ENCODE measurements at regions not wholly inside any gene's neighbourhood (a gene's known extent, or its start where the extent isn't known, plus 50 kb on each side); places are given as distances from the start of the nearest gene placed in this dataset.

GRCh38 chr20:40757087-40757486, 68.1 kb upstream of the MAFB start:
- Histone ChIP-seq H3K36me3 (replicated peaks; ENCODE audit: insufficient read depth, low read depth) (no peaks in the 10 kb centered on the region), H3K9me2 (replicated peaks; ENCODE audit: insufficient read depth) (no peaks in the 10 kb centered on the region), H2AFZ (no peak overlapping the region), H3K4me1 (ENCODE audit: insufficient read depth) (no peaks in the 10 kb centered on the region), H3K4me3 (no peak overlapping the region), H3K27ac (no peak overlapping the region), H3K27me3 (no peaks in the 10 kb centered on the region), H3K9me3 (ENCODE audit: low read depth) (no peaks in the 10 kb centered on the region), H3K4me2 (no peak overlapping the region), H4K20me1 (ENCODE audit: insufficient read depth, poor library complexity, severe bottlenecking) (no peaks in the 10 kb centered on the region), H3K79me2 (no peaks in the 10 kb centered on the region)
- TF ChIP-seq CTCF (IDR thresholded peaks at IDR 0.05; ENCODE audit: poor library complexity) = no peak
- no peak for DNase-seq (ENCODE audit: low spot score)

GRCh38 chr20:40758790-40759189, 69.8 kb upstream of the MAFB start:
- H3K4me1 ChIP-seq (ENCODE audit: insufficient read depth) = no peaks in the 10 kb centered on the region
- H3K27ac ChIP-seq = no peak overlapping the region
- WGBS (ENCODE audit: low lambda C conversion rate, missing lambda C conversion rate) = 68% methylated on average over 2 of the region's 2 CpGs
- no peaks in the 10 kb centered on the region for H3K27me3 ChIP-seq
- no peaks in the 10 kb centered on the region for H3K36me3 ChIP-seq (replicated peaks; ENCODE audit: insufficient read depth, low read depth)
- no peaks in the 10 kb centered on the region for H3K79me2 ChIP-seq
- H3K9me3 ChIP-seq (ENCODE audit: low read depth) = no peaks in the 10 kb centered on the region
- H3K9me2 ChIP-seq (replicated peaks; ENCODE audit: insufficient read depth) = no peaks in the 10 kb centered on the region
- TF ChIP-seq CTCF (IDR thresholded peaks at IDR 0.05; ENCODE audit: poor library complexity) = no peak
- no peaks in the 10 kb centered on the region for H4K20me1 ChIP-seq (ENCODE audit: insufficient read depth, poor library complexity, severe bottlenecking)
- H3K4me2 ChIP-seq = no peak overlapping the region
- no peak overlapping the region for H3K4me3 ChIP-seq
- no peak for DNase-seq (ENCODE audit: low spot score)
- no peak overlapping the region for H2AFZ ChIP-seq

GRCh38 chr20:40760399-40760798, 71.4 kb upstream of the MAFB start:
- Histone ChIP-seq H3K4me1 (ENCODE audit: insufficient read depth) (no peaks in the 10 kb centered on the region), H3K27me3 (no peaks in the 10 kb centered on the region), H2AFZ (no peak overlapping the region), H3K79me2 (no peaks in the 10 kb centered on the region), H4K20me1 (ENCODE audit: insufficient read depth, poor library complexity, severe bottlenecking) (no peaks in the 10 kb centered on the region), H3K36me3 (replicated peaks; ENCODE audit: insufficient read depth, low read depth) (no peaks in the 10 kb centered on the region), H3K9me2 (replicated peaks; ENCODE audit: insufficient read depth) (no peaks in the 10 kb centered on the region), H3K4me2 (no peak overlapping the region), H3K4me3 (no peak overlapping the region), H3K27ac (no peak overlapping the region), H3K9me3 (ENCODE audit: low read depth) (no peaks in the 10 kb centered on the region)
- no peak for TF ChIP-seq EZH2phosphoT487 (IDR thresholded peaks at IDR 0.05; ENCODE audit: low read depth, severe bottlenecking, unreplicated experiment)
- no peak for TF ChIP-seq EZH2 (IDR thresholded peaks at IDR 0.05; ENCODE audit: borderline replicate concordance)
- TF ChIP-seq CTCF (IDR thresholded peaks at IDR 0.05; ENCODE audit: poor library complexity) = no peak
- no peak for DNase-seq (ENCODE audit: low spot score)
- WGBS (ENCODE audit: low lambda C conversion rate, missing lambda C conversion rate) = 76% methylated on average over 3 of the region's 3 CpGs

- DNase-seq (ENCODE audit: low spot score) = peak; percentile 26
- WGBS (ENCODE audit: low lambda C conversion rate, missing lambda C conversion rate) = 84% methylated on average over 10 of the region's 10 CpGs
Observed at GRCh38 chr20:40763646-40764295, 74.7 kb upstream of the MAFB start.

More at GRCh38 chr20:40763646-40764295, 74.7 kb upstream of the MAFB start:
- no peak for TF ChIP-seq EZH2phosphoT487 (IDR thresholded peaks at IDR 0.05; ENCODE audit: low read depth, severe bottlenecking, unreplicated experiment)
- TF ChIP-seq CTCF (IDR thresholded peaks at IDR 0.05; ENCODE audit: poor library complexity) = no peak
- TF ChIP-seq EZH2 (IDR thresholded peaks at IDR 0.05; ENCODE audit: borderline replicate concordance) = no peak
- Histone ChIP-seq H3K27me3 (no peaks in the 10 kb centered on the region), H3K9me2 (replicated peaks; ENCODE audit: insufficient read depth) (no peaks in the 10 kb centered on the region), H4K20me1 (ENCODE audit: insufficient read depth, poor library complexity, severe bottlenecking) (no peaks in the 10 kb centered on the region), H3K4me2 (no peak overlapping the region), H3K36me3 (replicated peaks; ENCODE audit: insufficient read depth, low read depth) (no peaks in the 10 kb centered on the region), H3K27ac (no peak overlapping the region), H3K4me1 (ENCODE audit: insufficient read depth) (no peaks in the 10 kb centered on the region), H3K9me3 (ENCODE audit: low read depth) (no peaks in the 10 kb centered on the region), H3K79me2 (no peaks in the 10 kb centered on the region), H3K4me3 (no peak overlapping the region), H2AFZ (no peak overlapping the region)

Measured in hepatocyte (in vitro differentiated cells).